Mucosa of gallbladder (tissue), 1 donor: ENCODE measurements at regions not wholly inside any gene's neighbourhood (a gene's known extent, or its start where the extent isn't known, plus 50 kb on each side); places are given as distances from the start of the nearest gene placed in this dataset.
"Not testable (repeated sequence)": the region's sequence is repeated elsewhere in the genome, so short reads cannot be mapped to it uniquely, and the experiment has no call there.

ENCODE experiments used
- DNase-seq: peaks from one replicate; pipeline ENCODE4 v3.0.0-alpha.2; 2020; ENCODE audit warnings: low spot score
- donor health status: DM: no; HTN: no; CAD: no.

GRCh38 chr12:88893801-88894200 is 313.5 kb upstream of the KITLG start:
- DNase-seq: no peak

- DNase-seq: not testable (repeated sequence)
Observed at GRCh38 chr12:88891434-88891833, 311.2 kb upstream of the KITLG start.

GRCh38 chr12:88889326-88890110 is 309.2 kb upstream of the KITLG start:
- DNase-seq: no peak

GRCh38 chr12:88884600-88884999 is 304.3 kb upstream of the KITLG start:
- DNase-seq: no peak

GRCh38 chr12:88882662-88883061 is 302.4 kb upstream of the KITLG start:
- no peak for DNase-seq

GRCh38 chr12:88880051-88880450 is 299.8 kb upstream of the KITLG start:
- no peak for DNase-seq

GRCh38 chr12:88878295-88878694 is 298.0 kb upstream of the KITLG start:
- no peak for DNase-seq

GRCh38 chr12:88876857-88877256 is 296.6 kb upstream of the KITLG start:
- DNase-seq: no peak

GRCh38 chr12:88870000-88870737 is 289.9 kb upstream of the KITLG start:
- no peak for DNase-seq

- DNase-seq: no peak
Observed at GRCh38 chr12:88868050-88868449, 287.8 kb upstream of the KITLG start.

GRCh38 chr12:88867510-88867909 is 287.2 kb upstream of the KITLG start:
- DNase-seq: no peak

- DNase-seq: no peak
Observed at GRCh38 chr12:88866881-88867280, 286.6 kb upstream of the KITLG start.

- no peak for DNase-seq
Observed at GRCh38 chr12:88865537-88865936, 285.3 kb upstream of the KITLG start.

GRCh38 chr12:88860851-88861250 is 280.6 kb upstream of the KITLG start:
- no peak for DNase-seq

GRCh38 chr12:88856201-88856600 is 275.9 kb upstream of the KITLG start:
- DNase-seq: no peak

GRCh38 chr12:88855301-88855700 is 275.0 kb upstream of the KITLG start:
- no peak for DNase-seq

GRCh38 chr12:88854260-88854659 is 274.0 kb upstream of the KITLG start:
- no peak for DNase-seq

- not testable (repeated sequence) for DNase-seq
Observed at GRCh38 chr12:88847246-88847645, 267.0 kb upstream of the KITLG start.

- no peak for DNase-seq
Observed at GRCh38 chr12:88844426-88844825, 264.2 kb upstream of the KITLG start.

GRCh38 chr12:88842314-88842713 is 262.0 kb upstream of the KITLG start:
- no peak for DNase-seq

GRCh38 chr12:88839486-88839885 is 259.2 kb upstream of the KITLG start:
- no peak for DNase-seq

- no peak for DNase-seq
Observed at GRCh38 chr12:88836156-88836555, 255.9 kb upstream of the KITLG start.

- DNase-seq: no peak
Observed at GRCh38 chr12:88834226-88834625, 254.0 kb upstream of the KITLG start.
